Calu3 (cell line): ENCODE measurements at regions not wholly inside any gene's neighbourhood (a gene's known extent, or its start where the extent isn't known, plus 50 kb on each side); places are given as distances from the start of the nearest gene placed in this dataset.
A peak's percentile ranks its signal among the peaks of the same experiment; 100 is the strongest.

Experiments
- BruUV-seq: library from RNA; stranded (reverse); fragments of 400-500 nt; replicated peaks from 2 replicates; lab custom pipeline; 2021; lab: Mats Ljungman, UMichigan
- CTCF ChIA-PET: fragments of 300-600 bp; sonication (Branson Sonifier 250); formaldehyde crosslinking; loops from one replicate; lab custom pipeline; 2022; ENCODE audit warnings: antibody characterized with exemption; lab: Charles Lee
- DNase-seq: peaks from one replicate; pipeline ENCODE4 v3.0.0; 2022
- H3K27ac Mint-ChIP-seq: one replicate; pipeline ENCODE4 v1.8.0; 2022; ENCODE audit warnings: mixed read lengths; ENCODE audit not compliant: unreplicated experiment
- H3K27me3 Mint-ChIP-seq: one replicate; pipeline ENCODE4 v1.8.0; 2022; ENCODE audit warnings: mixed read lengths; ENCODE audit not compliant: unreplicated experiment
- H3K36me3 Mint-ChIP-seq: one replicate; pipeline ENCODE4 v1.8.0; 2022; ENCODE audit warnings: mild to moderate bottlenecking, moderate library complexity, mixed read lengths; ENCODE audit not compliant: insufficient read depth, unreplicated experiment
- H3K4me1 Mint-ChIP-seq: one replicate; pipeline ENCODE4 v1.8.0; 2022; ENCODE audit warnings: mild to moderate bottlenecking, low read depth, mixed read lengths; ENCODE audit not compliant: unreplicated experiment
- H3K4me3 Mint-ChIP-seq: one replicate; pipeline ENCODE4 v1.8.0; 2022; ENCODE audit warnings: mild to moderate bottlenecking, low read depth, moderate library complexity, mixed read lengths; ENCODE audit not compliant: unreplicated experiment
- H3K9me3 Mint-ChIP-seq: one replicate; pipeline ENCODE4 v1.8.0; 2022; ENCODE audit warnings: low read depth, mixed read lengths; ENCODE audit not compliant: unreplicated experiment
- CTCF ChIP-seq: fragments of 200-600 bp; IDR thresholded peaks from one replicate; pipeline ENCODE4 v1.8.0; 2022; ENCODE audit warnings: antibody characterized with exemption; ENCODE audit not compliant: unreplicated experiment
- intact Hi-C: fragments of 100-400 bp; cut with micrococcal nuclease; formaldehyde crosslinking; loops from one replicate; pipeline ENCODE4 v1.10.0; 2022; ENCODE audit not compliant: unreplicated experiment

DNA sequence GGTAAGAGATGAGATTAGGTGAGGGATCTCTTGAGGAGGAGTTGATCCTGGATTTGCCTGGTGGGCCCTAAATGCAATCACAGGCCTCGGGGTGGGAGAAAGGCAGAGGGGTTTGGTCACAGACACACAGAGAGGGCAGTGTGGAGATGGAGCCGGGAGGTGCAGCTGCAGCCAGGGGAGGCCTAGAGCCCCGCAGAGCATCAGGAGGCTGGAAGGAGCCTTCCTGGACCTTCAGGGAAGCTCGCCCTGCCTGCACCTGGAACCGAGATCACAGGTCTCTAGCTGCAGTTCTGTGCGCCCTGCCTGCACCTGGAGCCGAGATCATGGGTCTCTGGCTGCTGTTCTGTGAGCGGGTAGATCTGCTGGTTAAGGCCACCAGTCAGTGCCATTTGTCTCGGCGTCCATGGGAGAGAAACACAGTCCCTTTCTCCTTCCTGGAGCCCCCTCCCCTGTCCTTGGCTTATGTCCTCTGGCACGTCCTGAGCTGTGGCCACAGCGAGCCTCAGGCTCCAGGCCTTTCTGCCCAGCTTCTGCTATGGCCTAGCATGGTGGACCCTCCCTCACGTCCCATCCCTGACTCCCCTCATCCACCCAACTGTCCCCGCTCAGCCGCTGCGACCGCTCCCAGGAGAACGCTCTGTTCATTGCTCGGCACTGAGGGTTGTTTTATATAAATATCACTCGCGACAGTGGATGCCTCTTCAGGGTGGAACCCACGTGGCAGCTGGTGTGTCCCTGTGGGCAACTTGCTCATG lies 112.0 kb downstream of the DACT2 start:
- no peak for DNase-seq
- Mint-ChIP-seq H3K4me1 (peaks cover 9% of the 10 kb centered on the region), H3K27me3 (peaks cover 39% of the 10 kb centered on the region), H3K27ac (no peak overlapping the region), H3K4me3 (no peak overlapping the region), H3K9me3 (peaks cover 5% of the 10 kb centered on the region), H3K36me3 (no peaks in the 10 kb centered on the region)
- TF ChIP-seq CTCF = no peak
- intact Hi-C loops = no loop called here
- CTCF ChIA-PET = no interaction called here
- BruUV-seq = no TSS peak

- H3K27me3 Mint-ChIP-seq = peaks cover 39% of the 10 kb centered on the region
- TF ChIP-seq CTCF = no peak
- H3K36me3 Mint-ChIP-seq = no peaks in the 10 kb centered on the region
- no TSS peak for BruUV-seq
- H3K9me3 Mint-ChIP-seq = peaks cover 5% of the 10 kb centered on the region
- intact Hi-C loops = no loop called here
- no peak for DNase-seq
- no peak overlapping the region for H3K27ac Mint-ChIP-seq
- H3K4me1 Mint-ChIP-seq = peaks cover 9% of the 10 kb centered on the region
- CTCF ChIA-PET = no interaction called here
- H3K4me3 Mint-ChIP-seq = no peak overlapping the region
Observed at GRCh38 chr6:168206661-168207274, 112.8 kb downstream of the DACT2 start.

DNA sequence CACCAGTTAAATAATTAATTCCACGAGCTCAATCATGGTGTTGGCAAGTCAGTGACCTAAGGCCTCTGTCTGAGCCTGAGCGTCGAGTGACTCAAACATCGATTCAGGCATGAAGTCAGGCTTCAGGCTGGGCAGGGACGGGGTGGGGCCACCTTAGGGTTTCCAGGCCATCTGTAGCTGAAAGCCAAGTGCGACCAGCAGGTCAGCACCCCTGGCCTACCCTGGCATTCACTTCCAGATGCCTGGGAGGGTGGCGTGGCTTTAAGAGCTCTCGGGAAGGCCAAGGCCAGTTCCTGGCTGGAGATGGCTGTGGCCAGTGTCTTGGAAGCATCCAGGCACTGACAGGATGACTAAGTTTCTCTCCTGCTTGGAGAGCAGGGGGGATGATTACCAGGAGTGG lies 113.4 kb downstream of the DACT2 start:
- CTCF ChIA-PET = interaction anchor here (0.5 kb wide), 1 partner anchor 110 kb away, joined by 3 read pairs; no protein-coding TSS in a partner anchor
- Mint-ChIP-seq H3K27ac (no peak overlapping the region), H3K4me3 (no peak overlapping the region), H3K9me3 (peaks cover 5% of the 10 kb centered on the region), H3K27me3 (peaks cover 43% of the 10 kb centered on the region), H3K36me3 (no peaks in the 10 kb centered on the region), H3K4me1 (peaks cover 9% of the 10 kb centered on the region)
- intact Hi-C loops = no loop called here
- TF ChIP-seq CTCF = no peak
- BruUV-seq = no TSS peak
- DNase-seq = peak; percentile 14

DNA sequence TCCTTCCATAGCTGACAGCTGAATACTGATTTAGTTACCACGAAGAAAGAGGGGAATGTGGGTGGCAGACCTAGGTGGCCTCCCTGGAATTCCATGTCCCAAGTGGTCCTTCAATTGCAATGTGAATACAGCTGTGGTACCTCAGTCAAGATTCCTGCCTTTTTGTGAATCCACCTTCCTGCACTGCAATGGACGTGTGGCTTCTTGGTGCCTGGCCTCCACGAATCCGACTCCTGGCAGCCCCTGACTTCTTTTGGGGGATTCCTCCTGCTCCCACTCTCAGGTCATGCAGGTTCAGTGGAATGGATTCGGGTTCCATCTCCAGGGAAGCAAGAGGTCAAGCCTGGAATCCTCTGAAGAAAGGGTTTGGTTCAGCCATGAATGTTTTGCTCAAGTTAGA lies 117.8 kb downstream of the DACT2 start:
- no peak overlapping the region for H3K27ac Mint-ChIP-seq
- CTCF ChIA-PET = interaction anchor here (1.0 to 1.9 kb wide), 2 partner anchors 29 to 154 kb away, joined by 3 to 6 read pairs; no protein-coding TSS in a partner anchor
- BruUV-seq = no TSS peak

More for the DNA sequence above, 117.8 kb downstream of the DACT2 start:
- intact Hi-C loops = loop anchor here (2.0 to 5.0 kb wide), 2 partner anchors 61 to 153 kb away; no protein-coding TSS in a partner anchor
- Mint-ChIP-seq H3K9me3 (peaks cover 5% of the 10 kb centered on the region), H3K4me1 (peaks cover 9% of the 10 kb centered on the region), H3K4me3 (no peak overlapping the region), H3K27me3 (peaks cover 63% of the 10 kb centered on the region), H3K36me3 (peaks cover 3% of the 10 kb centered on the region)
- TF ChIP-seq CTCF = no peak
- DNase-seq = no peak
